ENCODE measurements at regions not wholly inside any gene's neighbourhood (a gene's known extent, or its start where the extent isn't known, plus 50 kb on each side); places are given as distances from the start of the nearest gene placed in this dataset.

- intact Hi-C loops (cut with micrococcal nuclease), result no loop called here
- TF ChIP-seq, protein P1, sequence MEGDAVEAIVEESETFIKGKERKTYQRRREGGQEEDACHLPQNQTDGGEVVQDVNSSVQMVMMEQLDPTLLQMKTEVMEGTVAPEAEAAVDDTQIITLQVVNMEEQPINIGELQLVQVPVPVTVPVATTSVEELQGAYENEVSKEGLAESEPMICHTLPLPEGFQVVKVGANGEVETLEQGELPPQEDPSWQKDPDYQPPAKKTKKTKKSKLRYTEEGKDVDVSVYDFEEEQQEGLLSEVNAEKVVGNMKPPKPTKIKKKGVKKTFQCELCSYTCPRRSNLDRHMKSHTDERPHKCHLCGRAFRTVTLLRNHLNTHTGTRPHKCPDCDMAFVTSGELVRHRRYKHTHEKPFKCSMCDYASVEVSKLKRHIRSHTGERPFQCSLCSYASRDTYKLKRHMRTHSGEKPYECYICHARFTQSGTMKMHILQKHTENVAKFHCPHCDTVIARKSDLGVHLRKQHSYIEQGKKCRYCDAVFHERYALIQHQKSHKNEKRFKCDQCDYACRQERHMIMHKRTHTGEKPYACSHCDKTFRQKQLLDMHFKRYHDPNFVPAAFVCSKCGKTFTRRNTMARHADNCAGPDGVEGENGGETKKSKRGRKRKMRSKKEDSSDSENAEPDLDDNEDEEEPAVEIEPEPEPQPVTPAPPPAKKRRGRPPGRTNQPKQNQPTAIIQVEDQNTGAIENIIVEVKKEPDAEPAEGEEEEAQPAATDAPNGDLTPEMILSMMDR (IDR thresholded peaks at IDR 0.05), result no peak
- H2AFZ ChIP-seq (ENCODE audit: insufficient read depth, low read depth, low read length, poor library complexity, severe bottlenecking), result no peak overlapping the region
- no peak overlapping the region for H3K27ac ChIP-seq (ENCODE audit: low read depth in 1 of 2, low read length in 2 of 2)
- no peaks in the 10 kb centered on the region for H4K20me1 ChIP-seq (ENCODE audit: insufficient read depth, low read length)
- Mint-ChIP-seq H3K36me3 (no peaks in the 10 kb centered on the region), H3K27me3 (ENCODE audit: low read depth in 3 of 3) (peaks cover 0 to 2% (median 0%) of the 10 kb centered on the region in 3 donors), H3K9me3 (peaks cover 4 to 20% (median 10%) of the 10 kb centered on the region in 7 donors), H3K4me1 (no peaks in the 10 kb centered on the region), H3K27ac (no peak overlapping the region), H3K4me3 (no peak overlapping the region)
- no peaks in the 10 kb centered on the region for H3K79me2 ChIP-seq (ENCODE audit: insufficient read depth, low read length)
- no peak for DNase-seq
- no peaks in the 10 kb centered on the region for H3K4me1 ChIP-seq (ENCODE audit: control insufficient read depth in 1 of 2, insufficient read depth in 2 of 2, low read length in 2 of 2)
- H3K9me3 ChIP-seq (replicated peaks in 1 of 2; ENCODE audit: control insufficient read depth in 1 of 2, insufficient read depth in 1 of 2, low read length in 2 of 2), result peaks cover 0 to 12% of the 10 kb centered on the region in 2 donors
- H3K4me2 ChIP-seq (replicated peaks; ENCODE audit: extremely low read depth, low read length, poor library complexity, severe bottlenecking), result no peak overlapping the region
- H3K27me3 ChIP-seq (ENCODE audit: control insufficient read depth in 2 of 2, insufficient read depth in 2 of 2, low read length in 2 of 2), result no peaks in the 10 kb centered on the region
- no peak overlapping the region for H3K4me3 ChIP-seq (replicated peaks in 1 of 3; ENCODE audit: low read depth in 2 of 3, low read length in 3 of 3)
- H3K36me3 ChIP-seq (replicated peaks in 1 of 2; ENCODE audit: control insufficient read depth in 1 of 2, insufficient read depth in 2 of 2, low read length in 2 of 2), result no peaks in the 10 kb centered on the region
- no peak overlapping the region for H3K9ac ChIP-seq (ENCODE audit: insufficient read depth, low read length, poor library complexity, severe bottlenecking)
Measured at GRCh38 chr13:73388586-73388985, 329.8 kb downstream of the KLF5 start.

DNA sequence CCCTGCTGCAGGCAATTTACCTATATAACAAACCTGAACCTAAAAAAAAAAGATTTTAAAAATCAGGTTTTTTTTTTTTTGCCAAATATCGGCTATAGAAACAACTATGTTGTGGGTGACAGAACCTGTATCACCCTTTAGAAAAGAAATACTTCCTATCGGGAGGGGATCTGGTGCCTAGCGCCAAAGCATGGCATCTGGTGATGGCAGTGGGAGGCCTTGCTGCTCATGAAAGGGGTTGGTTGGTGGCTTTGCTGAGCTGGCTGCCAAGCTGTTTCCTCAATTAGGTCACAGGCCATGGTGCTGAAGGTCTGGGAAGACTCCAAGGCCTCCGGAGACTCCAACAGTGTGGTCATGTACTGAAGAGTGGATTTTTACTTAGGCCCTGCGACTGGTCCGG is 328.5 kb downstream of the KLF5 start:
- Histone ChIP-seq H3K9ac (ENCODE audit: insufficient read depth, low read length, poor library complexity, severe bottlenecking) (no peak overlapping the region), H3K79me2 (ENCODE audit: insufficient read depth, low read length) (no peaks in the 10 kb centered on the region), H3K36me3 (replicated peaks in 1 of 2; ENCODE audit: control insufficient read depth in 1 of 2, insufficient read depth in 2 of 2, low read length in 2 of 2) (no peaks in the 10 kb centered on the region), H3K9me3 (replicated peaks in 1 of 2; ENCODE audit: control insufficient read depth in 1 of 2, insufficient read depth in 1 of 2, low read length in 2 of 2) (peaks cover 0 to 12% of the 10 kb centered on the region in 2 donors), H2AFZ (ENCODE audit: insufficient read depth, low read depth, low read length, poor library complexity, severe bottlenecking) (no peak overlapping the region), H3K27me3 (ENCODE audit: control insufficient read depth in 2 of 2, insufficient read depth in 2 of 2, low read length in 2 of 2) (no peaks in the 10 kb centered on the region), H3K4me2 (replicated peaks; ENCODE audit: extremely low read depth, low read length, poor library complexity, severe bottlenecking) (no peak overlapping the region), H3K4me3 (replicated peaks in 1 of 3; ENCODE audit: low read depth in 2 of 3, low read length in 3 of 3) (no peak overlapping the region), H3K4me1 (ENCODE audit: control insufficient read depth in 1 of 2, insufficient read depth in 2 of 2, low read length in 2 of 2) (no peaks in the 10 kb centered on the region), H4K20me1 (ENCODE audit: insufficient read depth, low read length) (no peaks in the 10 kb centered on the region), H3K27ac (ENCODE audit: low read depth in 1 of 2, low read length in 2 of 2) (no peak overlapping the region)
- H3K36me3 Mint-ChIP-seq, result no peaks in the 10 kb centered on the region
- no peak for DNase-seq
- peaks cover 4 to 17% (median 10%) of the 10 kb centered on the region in 7 donors for H3K9me3 Mint-ChIP-seq
- 88% methylated on average over 5 of the region's 6 CpGs for WGBS (ENCODE audit: insufficient coverage)
- no peak overlapping the region for H3K4me3 Mint-ChIP-seq
- TF ChIP-seq, protein P1 (IDR thresholded peaks at IDR 0.05), result no peak
- peak overlapping the region in 1 of 7 donors; percentile 4 for H3K27ac Mint-ChIP-seq
- intact Hi-C loops (cut with micrococcal nuclease), result no loop called here
- peaks cover 0 to 4% (median 0%) of the 10 kb centered on the region in 3 donors for H3K27me3 Mint-ChIP-seq (ENCODE audit: low read depth in 3 of 3)
- no peaks in the 10 kb centered on the region for H3K4me1 Mint-ChIP-seq

All from CD14-positive monocyte (primary cell).